ENCODE measurements at regions not wholly inside any gene's neighbourhood (a gene's known extent, or its start where the extent isn't known, plus 50 kb on each side); places are given as distances from the start of the nearest gene placed in this dataset.
"Not testable (repeated sequence)": the region's sequence is repeated elsewhere in the genome, so short reads cannot be mapped to it uniquely, and the experiment has no call there.

DNA sequence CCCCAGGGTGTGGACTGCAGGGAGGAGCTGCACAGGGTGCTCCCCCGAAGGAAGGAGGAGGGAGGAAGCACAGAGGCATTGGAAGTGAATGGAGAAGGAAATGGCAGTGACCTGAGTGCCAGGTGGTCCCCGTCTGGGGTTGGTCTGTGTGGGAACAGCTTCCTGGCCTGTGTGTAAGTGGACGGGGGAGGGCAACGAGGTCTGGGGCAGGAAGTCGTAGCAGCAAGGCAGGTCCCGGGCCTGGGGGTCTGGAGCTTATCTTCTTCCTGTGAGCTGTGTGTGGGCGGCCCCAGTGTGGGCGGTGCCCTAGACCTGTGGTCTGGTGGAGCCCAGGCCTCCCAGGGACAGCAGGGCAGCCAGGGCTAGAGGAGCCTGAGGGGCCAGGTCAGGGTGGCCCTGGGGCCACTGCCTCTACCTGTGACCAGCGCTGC, 382.1 kb downstream of the TMEM121 start:
- peak; percentile 74 for DNase-seq (ENCODE audit: low read depth, low spot score)
- no peak overlapping the region for H3K4me3 ChIP-seq (ENCODE audit: low read length)

DNA sequence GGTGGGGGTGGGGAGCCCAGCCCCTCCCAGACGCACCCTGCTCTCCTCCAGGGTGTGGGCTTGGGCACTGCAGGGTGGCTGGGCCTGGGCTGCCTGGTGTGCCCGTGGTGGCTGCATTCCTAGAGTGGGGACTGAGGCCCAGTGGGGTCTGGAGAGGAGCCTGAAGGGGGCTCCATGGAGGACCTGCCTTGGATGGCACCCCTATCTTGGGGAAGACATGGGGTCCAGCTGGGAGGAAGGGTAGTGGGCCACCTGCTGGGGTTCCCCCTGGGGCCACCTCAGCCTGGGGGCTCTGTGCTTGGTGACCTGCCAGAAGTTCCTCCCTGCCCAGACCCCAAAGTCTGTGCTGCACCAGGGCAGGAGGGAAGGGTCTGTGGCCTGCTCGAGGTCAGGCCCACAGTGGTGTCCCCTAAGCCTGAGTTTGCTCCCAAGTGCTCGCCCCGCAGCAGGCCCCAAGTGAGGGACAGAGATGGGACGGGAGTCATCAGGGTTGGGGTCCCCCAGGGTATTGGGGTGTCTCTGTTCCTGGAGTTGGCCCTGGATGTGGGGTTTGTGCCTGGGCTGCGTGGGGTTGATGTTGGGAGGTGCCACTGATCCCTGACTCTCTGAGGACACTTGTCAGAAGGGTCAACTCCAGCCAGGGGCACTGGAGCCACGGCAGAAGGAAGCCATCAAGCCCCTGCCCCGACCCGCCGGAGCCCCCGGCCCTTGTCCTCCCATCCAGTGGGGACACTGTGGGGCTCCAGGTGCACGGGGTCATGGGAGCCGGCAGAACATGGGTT, 382.9 kb downstream of the TMEM121 start:
- no peak for DNase-seq (ENCODE audit: low read depth, low spot score)
- H3K4me3 ChIP-seq (ENCODE audit: low read length): no peak overlapping the region

DNA sequence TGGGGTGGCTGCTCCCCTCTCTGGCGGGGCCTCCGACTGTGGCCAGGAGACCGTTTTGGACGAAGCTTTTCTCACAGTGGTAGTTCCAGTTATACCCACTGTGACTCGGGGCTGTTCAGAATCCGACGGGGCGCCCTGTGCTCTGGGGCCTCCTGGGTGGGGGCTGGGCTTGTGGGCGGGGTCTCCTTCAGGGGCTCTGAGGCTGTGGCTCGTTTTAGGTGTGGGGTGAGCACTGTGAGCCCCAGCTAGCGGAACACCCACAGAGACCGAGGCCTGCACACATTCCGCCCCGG, 383.4 kb downstream of the TMEM121 start:
- DNase-seq (ENCODE audit: low read depth, low spot score): not testable (repeated sequence)

DNA sequence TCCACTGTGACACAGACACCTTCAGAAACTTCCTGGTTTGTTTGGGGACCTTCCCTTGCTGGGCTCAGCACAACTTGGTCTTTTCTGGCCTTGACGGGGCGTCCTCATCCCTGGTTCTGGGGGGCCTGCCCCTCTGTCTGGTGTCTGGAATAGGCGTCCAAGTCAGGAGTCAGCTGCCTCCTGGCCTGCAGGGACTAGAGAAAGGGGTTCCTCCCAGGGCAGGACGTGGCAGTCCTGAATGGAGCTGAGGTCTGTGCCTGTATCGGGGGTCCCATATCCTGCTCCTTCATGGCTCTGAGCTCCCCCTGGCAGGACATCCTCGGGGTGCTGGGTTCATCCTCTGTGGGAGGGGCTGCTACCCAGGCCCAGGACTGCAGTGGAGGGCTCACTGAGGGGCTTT, 384.0 kb downstream of the TMEM121 start:
- DNase-seq (ENCODE audit: low read depth, low spot score): no peak
- H3K4me3 ChIP-seq (ENCODE audit: low read length): no peak overlapping the region

More for the DNA sequence above, 383.4 kb downstream of the TMEM121 start:
- not testable (repeated sequence) for H3K4me3 ChIP-seq (ENCODE audit: low read length)

DNA sequence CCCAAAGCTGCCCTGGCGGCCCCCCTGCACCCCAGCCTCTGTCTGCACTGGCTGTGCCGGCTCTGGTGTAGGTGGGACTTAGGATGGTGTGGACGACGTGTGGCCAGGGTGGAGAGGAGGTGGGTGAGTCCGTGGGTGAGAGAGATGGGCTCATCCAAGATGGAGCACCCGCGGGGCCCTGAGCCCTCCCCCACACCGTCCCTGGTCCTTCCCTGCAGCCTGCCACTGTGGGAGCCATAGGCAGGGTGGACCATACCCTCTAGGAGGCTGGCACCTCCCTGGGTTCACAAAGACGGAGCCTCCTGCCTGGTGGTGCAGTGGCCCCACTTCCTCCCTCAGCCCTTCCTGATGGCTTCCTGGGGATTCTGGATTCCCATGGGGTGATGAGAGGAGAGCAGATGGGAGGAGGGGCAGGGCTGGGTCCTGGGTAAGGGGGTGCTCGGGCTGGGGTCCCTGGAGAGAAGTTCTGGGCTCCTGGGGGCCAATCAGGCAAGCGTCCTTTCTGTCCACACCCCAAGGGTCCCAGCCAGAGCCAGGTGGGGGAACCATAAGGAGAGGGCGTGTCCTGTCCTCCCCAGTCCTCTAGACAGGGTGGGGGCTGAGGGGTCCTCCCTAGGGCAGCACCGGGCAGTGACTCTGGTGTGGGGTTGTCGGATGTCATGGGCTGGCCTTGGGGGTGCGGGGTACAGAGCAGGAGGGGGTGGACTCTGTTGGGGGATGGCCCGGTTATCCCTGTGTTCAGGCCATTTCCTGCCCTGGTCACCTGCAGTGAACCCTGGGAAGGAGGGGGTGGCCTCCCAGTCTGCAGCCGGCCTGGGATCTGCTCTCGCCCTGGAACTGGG, 384.8 kb downstream of the TMEM121 start:
- no peak overlapping the region for H3K4me3 ChIP-seq (ENCODE audit: low read length)
- DNase-seq (ENCODE audit: low read depth, low spot score): no peak

DNA sequence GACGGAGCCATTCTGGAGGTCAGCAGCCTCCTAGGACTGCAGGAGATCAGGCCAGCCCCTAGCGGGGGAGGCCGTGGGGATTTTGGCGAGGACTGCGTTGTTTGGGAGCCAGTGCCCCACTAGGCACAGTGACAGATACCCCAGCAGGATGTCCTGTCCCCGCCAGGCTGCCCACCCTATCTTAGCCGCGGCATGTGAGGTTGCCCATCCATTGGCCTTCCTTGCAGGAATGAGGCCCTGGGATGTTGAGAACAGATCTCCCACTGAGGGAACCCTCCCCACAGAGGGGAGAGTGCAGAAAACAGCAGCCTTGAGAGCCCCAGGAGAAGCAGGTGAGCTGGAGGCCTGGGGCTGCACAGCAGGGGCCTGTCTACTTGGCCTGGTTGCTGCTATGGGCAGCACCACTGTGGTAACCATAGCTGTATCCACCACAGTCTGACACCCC, 385.5 kb downstream of the TMEM121 start:
- H3K4me3 ChIP-seq (ENCODE audit: low read length); DNase-seq (ENCODE audit: low read depth, low spot score): not testable (repeated sequence)

DNA sequence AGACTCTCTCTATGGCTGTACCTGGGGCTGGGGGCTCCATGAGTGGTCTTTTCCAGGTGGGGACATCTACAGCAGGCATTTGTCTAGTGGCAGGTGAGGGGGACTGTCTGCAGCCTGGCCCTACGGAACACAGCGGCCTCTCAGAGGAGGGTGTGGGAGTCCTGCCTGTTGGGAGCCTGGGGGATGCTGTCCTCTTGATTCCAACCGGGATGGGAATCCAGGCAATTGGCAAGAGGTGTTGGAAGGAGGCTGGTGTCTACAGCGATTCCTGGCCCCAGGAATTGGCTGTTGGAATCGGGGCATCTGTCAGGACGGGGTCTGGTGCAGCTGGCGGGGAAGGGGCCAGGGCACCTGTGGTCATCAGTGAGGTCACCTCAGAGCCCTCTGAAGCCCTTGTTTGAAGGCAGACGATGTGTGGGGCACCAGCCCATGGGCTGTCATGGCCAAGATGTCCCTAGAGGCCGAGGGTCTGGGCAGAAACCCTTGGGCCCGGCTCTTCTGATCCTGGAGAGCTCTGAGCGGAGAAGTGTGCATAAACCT, 386.3 kb downstream of the TMEM121 start:
- DNase-seq (ENCODE audit: low read depth, low spot score): no peak
- no peak overlapping the region for H3K4me3 ChIP-seq (ENCODE audit: low read length)

DNA sequence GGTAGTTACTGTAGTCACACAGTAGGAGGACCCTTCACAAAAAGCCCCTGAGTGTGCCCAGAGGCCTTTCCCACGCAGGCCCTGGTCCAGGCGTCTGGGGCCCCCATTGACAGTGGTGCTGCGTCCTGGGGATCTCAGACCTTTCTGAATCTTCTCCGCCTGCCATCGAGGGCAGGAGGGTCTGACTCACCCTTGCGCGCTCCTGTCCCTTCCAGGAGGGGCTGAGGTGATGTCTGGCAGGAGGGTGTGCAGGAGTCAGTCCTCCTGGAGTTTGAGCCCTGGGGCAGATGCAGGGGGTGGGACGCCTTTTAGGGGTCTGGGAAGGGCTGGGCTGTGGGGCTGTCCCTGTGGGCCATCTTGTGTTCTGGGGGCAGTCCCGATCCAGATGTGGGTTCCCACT, 386.8 kb downstream of the TMEM121 start:
- no peak for DNase-seq (ENCODE audit: low read depth, low spot score)
- no peak overlapping the region for H3K4me3 ChIP-seq (ENCODE audit: low read length)

DNA sequence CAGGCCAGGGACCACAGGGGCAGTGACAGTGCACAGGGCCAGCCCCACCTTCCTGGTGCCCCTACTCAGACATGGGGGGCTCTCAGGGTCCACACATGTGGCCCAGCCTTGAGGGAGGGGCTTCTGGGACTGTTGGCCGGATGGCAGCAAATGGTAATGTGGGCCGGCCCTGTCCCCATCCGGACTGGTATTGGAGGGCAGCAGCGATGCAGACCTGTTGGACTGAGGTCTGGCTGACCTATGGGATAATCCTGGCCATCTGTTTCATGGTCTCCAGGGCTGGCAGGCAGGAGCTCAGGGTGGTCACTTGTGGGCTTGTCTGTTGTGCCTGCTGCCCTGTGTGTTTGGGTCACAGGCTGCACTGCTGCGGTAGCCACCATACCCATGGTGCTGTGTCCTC, 387.5 kb downstream of the TMEM121 start:
- no peak overlapping the region for H3K4me3 ChIP-seq (ENCODE audit: low read length)
- no peak for DNase-seq (ENCODE audit: low read depth, low spot score)

DNA sequence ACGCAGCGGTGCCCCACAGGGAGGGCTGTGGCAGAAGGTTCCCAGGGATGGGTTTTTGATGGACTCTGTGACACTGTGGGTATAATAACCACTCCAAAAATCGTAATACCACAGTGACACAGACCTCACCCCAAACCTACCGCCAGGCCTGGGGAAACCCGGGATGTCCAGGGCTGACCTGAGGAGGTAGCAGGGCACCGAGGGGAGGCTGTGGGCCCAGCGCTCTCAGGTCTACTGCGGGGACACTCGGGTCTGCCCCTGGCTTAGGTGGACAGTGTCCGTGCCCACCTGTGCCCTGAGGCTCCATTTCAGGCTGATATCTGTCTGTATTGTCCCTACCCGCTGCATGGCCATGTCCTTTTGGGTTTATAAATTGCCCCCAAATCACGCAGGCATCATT, 387.9 kb downstream of the TMEM121 start:
- DNase-seq (ENCODE audit: low read depth, low spot score); H3K4me3 ChIP-seq (ENCODE audit: low read length): not testable (repeated sequence)

DNA sequence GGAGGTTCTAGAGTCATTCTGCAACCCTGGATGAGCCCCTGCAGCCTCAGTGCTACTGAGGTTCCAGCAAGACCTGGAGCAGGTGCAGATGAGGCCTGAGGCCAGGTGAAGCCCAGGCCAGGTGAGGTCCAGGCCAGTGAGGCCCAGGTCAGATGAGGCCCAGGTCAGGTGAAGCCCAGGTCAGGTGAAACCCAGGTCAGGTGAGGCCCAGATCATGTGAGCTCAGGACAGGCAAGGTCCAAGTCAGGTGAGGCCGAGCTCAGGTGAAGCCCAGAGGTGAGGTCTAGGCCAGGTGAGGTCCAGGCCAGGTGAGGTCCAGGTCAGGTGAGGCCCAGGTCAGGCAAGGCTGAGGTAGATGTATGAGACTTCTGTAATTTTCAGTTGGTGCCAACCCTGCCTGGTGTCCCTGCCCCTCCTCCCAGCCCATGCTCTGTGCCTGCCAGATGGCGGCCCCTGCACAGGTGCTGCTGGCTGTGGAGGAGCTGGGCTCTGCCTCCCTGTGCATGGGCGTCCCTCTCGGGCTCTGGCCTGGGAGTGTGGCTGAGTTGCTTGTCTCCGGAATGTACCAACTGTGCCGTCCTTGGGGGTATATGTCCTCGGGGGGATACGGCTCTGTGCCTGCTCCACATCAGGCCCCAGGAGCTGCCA, 388.5 kb downstream of the TMEM121 start:
- no peak for DNase-seq (ENCODE audit: low read depth, low spot score)
- H3K4me3 ChIP-seq (ENCODE audit: low read length): no peak overlapping the region

DNA sequence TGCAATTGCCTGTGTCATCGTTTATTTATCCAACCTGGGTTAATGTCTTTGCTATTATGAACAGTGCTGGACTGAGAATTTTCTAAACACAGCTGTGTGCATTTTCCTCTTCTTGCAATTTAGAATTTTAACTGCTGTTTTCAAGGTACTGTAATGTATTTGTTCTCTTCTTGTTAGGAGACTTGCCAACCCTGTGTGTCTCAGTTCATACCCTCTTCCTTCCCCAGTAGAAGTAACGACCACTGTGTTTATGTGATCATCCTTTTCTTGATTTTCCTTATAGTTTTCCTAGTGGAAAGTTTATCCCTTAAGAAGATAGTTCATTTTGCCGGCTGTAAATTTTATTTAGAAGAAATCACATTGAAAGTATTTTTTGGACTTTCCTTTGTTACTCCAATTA, 389.2 kb downstream of the TMEM121 start:
- peak; percentile 56 for DNase-seq (ENCODE audit: low read depth, low spot score)
- H3K4me3 ChIP-seq (ENCODE audit: low read length): not testable (repeated sequence)

DNA sequence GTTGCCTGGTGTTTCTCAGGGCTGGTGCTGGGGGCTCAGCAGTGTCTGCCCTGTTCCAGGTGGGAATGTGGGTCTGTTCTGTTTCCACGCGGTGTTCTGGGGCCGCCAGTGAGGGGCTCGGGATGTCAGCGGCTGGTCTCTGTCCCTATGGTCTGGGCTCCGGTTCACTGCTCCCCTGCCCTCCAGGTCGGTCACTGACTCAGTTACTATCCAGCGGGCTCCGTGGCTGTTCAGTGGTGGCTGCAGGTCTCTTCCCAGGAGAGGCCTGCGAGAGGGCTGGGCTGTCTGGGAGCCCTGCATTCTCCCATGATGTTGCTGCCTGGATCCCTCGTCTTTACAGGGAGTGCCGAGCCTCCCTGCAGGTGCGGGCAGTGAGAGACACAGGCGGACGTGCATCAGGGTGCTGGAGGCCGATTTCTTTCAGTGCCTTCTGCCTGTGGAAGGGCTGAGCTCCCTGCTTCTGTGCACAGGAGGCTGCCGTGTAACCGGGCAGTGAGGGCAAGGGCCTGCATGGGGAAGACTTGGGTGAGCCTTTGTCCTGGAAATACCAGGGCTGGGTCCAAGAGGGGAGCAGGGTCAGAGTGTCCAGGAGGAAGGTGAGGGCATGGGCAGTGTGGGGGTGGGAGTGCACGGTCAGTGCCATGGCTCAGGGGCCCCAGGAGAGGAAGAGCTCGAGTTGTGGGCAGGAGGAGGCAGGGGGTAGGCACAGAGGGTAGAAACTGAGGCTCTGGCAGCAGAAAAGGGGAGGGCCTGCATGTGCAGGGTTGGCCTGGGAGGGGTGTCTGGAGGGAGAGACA, 391.0 kb downstream of the TMEM121 start:
- DNase-seq (ENCODE audit: low read depth, low spot score); H3K4me3 ChIP-seq (ENCODE audit: low read length): not testable (repeated sequence)

DNA sequence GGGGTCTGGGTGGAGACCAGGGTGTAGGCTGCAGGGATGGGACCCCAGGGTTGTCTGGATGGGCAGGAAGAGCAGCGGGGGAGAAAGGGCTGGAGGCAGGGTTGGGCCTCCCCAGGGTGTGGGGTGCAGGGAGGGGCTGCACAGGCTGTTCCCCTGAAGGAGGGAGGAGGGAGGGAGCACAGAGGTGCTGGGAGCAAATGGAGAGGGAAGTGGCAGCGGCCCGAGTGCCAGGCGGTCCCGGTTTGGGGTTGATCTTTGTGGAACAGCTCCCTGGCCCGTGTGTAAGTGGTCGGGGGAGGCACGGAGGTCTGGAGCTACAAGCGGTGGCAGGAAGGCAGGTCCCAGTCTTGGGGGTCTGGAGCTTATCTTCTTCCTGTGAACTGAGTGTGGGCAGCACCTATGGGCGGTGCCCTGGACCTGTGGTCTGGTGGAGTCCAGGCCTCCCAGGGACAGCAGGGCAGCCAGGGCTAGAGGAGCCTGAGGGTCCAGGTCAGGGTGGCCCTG, 391.6 kb downstream of the TMEM121 start:
- no peak for DNase-seq (ENCODE audit: low read depth, low spot score)

DNA sequence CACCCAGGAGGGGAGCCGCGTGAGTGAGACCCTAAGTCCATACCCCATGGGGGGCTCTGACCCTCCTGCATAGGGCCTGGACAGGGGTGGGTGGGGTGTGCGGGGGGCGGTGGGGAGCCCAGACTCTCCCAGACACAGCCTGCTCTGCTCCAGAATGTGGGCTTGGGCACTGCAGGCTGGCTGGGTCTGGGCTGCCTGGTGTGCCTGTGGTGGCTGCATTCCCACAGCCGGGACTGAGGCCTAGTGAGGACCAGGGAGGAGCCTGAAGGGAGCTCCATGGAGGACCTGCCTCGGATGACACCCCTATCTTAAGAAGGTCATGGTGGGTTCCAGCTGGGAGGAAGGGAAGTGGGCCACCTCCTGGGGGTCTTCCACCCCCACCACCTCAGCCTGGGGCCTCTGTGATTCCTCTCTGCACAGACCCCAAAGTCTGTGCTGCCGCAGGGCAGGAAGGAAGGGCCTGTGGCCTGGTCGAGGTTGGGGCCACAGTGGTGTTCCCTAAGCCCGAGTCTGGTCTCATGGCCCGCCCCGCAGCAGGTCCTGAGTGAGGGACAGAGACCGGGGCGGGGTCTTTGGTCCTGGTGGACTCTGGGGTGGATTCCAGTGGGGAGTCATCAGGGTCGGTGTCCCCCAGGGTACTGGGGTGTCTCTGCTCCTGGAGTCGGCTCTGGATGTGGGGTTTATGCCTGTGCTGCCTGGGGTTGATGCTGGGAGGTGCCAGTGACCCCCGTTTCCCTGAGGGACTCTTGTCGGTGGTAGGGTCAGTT, 392.3 kb downstream of the TMEM121 start:
- no peak overlapping the region for H3K4me3 ChIP-seq (ENCODE audit: low read length)
- DNase-seq (ENCODE audit: low read depth, low spot score): no peak

More for the DNA sequence above, 391.6 kb downstream of the TMEM121 start:
- no peak overlapping the region for H3K4me3 ChIP-seq (ENCODE audit: low read length)

DNA sequence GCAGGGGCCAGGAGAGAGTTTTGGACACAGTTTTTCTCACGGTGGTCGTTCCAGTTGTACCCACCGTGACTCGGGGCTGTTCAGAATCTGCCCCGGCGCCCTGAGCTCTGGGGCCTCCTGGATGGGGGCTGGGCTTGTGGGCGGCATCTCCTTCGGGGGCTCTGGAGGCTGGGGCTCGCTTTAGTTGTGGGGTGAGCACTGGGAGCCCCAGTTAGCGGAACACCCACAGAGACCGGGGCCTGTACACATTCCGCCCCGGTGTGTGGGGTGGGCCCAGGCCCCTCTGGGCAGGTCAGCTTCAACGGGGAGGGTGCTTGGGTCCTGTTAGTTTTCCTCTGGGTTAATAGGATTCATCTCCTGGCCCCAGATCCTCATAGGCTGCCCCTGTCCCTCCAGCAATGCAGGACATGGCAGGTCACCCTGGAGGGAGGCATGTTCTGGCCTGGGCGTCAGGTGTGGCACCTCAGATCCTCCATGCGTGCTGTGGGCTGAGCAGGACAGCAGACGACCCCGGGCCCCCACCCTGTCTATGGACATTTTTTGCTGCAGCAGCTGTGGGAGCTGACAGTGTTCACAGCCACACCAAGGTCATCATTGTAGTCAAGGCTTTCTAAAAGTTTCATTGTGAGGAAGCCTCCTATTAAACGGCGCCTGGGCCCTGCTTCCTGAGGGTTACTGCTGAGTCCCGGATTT, 393.2 kb downstream of the TMEM121 start:
- DNase-seq (ENCODE audit: low read depth, low spot score): no peak
- no peak overlapping the region for H3K4me3 ChIP-seq (ENCODE audit: low read length)

DNA sequence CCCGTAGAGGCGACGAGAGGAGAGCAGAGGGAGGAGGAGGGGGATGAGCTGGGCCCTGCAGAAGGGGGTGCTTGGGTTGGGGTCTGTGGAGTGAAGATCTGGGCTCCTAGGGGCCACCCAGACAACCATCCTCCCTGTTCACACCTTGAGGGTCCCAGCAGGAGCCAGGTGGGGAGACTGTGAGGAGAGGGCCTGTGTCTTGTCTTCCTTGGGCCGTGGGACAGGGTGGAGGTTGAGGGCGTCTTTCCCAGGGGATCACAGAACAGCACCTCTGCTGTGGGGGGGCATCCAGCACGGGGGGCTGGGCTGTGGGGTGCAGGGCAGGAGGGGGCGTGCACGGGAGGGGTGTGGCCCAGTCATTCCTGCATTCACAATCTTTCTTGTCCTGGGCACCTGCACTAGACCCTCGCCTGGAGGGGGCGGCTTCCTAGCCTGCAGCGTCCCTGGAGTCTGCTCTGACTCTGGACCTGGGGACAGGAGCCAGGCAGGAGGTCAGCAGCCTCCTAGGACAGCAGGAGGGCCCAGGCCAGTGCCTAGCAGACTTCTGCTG, 393.8 kb downstream of the TMEM121 start:
- not testable (repeated sequence) for DNase-seq (ENCODE audit: low read depth, low spot score); H3K4me3 ChIP-seq (ENCODE audit: low read length)

Measured in Jurkat, Clone E6-1 (cell line).